GM21381 (cell line): ENCODE measurements at regions not wholly inside any gene's neighbourhood (a gene's known extent, or its start where the extent isn't known, plus 50 kb on each side); places are given as distances from the start of the nearest gene placed in this dataset.

Experiments
- ATAC-seq: cut with Tn5 transposase; IDR thresholded peaks from one replicate; pipeline ENCODE4 v1.9.1; 2021; ENCODE audit warnings: mild to moderate bottlenecking, moderate library complexity; ENCODE audit not compliant: unreplicated experiment

GRCh38 chr11:92885600-92885999 is 83.9 kb upstream of the MTNR1B start:
- no peak for ATAC-seq

- ATAC-seq: peak; percentile 69
Measured at GRCh38 chr11:92886243-92886905, 83.1 kb upstream of the MTNR1B start.

- ATAC-seq: no peak
Measured at GRCh38 chr11:92888696-92889095, 80.8 kb upstream of the MTNR1B start.

GRCh38 chr11:92890846-92891245 is 78.6 kb upstream of the MTNR1B start:
- no peak for ATAC-seq

- ATAC-seq: no peak
Measured at GRCh38 chr11:92892802-92893684, 76.4 kb upstream of the MTNR1B start.

- ATAC-seq: no peak
Measured at GRCh38 chr11:92894197-92894596, 75.3 kb upstream of the MTNR1B start.

- ATAC-seq: no peak
Measured at GRCh38 chr11:92897487-92897886, 72.0 kb upstream of the MTNR1B start.

DNA sequence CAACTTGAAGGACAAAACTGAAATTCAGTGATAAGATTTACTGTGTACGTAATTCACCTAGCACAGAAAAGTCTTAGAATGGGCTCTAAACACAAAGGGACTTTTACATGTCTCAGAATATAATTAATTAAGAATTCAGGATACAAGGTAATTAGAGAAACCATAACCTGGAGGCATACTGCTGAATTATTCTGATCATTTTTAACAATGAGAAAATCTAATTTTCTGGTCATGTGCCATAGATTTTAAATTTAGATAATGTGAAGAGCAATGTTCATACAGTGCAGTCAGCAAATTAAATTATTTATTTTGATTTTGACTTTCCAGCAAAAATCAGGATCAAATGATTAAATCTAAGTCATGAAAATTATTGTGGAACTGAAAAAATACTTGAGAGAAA is 67.0 kb upstream of the MTNR1B start:
- no peak for ATAC-seq

DNA sequence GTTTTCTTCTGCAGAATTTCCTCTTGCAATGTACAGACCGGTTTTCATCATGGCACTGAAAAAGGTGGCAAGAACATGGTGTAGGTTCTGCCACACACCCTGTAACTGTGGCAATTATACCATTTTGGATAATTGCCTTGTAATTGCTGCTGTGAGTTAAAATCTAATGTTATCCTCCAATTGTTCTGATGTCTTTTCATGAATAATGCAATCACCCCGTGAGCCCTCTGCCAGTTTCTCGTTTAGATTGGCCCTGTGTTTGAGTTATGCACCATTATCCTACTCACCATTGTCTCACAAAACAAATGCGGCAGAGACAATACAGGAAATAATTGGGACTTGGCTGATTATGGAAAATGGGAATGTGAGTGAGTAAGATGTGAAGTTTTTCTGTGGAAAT is 61.8 kb upstream of the MTNR1B start:
- no peak for ATAC-seq

DNA sequence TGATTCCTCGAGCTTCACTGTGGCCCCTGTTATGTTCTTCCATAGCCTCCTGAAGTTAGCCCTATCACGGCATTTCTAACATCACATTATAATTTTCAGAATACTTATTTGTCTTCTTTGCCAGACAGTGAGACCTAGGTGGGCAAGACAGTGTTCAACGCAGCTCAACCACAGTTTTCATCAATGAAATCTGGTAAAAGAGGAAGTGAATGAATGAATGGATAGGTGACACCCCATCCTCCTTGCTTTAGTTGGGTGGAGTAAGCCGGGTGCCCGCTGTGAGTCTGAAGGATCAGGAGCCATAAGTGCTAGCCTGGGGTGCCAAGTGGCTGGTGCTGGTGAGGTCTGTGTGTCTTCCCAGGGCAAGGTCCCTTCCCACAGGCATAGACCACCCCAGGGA is 60.2 kb upstream of the MTNR1B start:
- no peak for ATAC-seq

DNA sequence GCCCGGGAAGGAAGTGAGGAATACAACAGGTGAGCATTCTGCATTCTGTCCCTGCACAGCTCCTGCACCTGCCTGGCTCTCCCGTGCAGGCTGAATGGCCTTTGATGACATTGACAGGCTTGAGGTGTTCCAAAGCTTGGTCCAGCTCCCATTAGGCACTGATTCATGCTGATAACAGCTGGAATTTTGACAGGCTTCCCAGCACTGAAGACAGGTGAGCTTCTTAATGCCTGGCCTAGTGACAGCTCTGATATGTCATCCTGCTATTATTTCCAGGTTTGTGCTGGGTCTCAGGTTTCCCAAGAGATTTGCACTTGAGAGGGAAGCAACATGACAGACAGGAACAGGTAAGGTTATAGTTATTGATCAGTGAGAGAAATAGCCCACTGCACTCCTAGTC is 58.0 kb upstream of the MTNR1B start:
- ATAC-seq: no peak

DNA sequence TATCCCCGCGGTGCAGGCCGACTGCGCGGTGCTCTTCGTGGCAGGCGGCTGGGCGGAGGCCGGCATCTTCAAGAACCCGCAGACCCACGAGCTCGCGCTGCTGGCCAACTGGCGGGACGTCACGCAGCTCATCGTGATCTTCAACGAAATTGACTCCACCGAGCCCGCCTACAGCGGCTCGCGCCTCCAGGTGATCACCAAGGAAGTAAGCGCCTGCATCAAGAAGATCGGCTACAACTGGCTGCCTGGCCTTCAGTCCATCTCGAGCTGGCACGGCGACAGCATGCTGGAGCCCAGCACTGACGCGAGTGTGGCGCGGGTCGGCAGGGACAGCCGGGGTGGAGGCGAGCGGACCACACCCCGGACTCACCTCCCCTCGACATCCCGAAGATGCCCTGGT is 53.9 kb upstream of the MTNR1B start:
- ATAC-seq: no peak

DNA sequence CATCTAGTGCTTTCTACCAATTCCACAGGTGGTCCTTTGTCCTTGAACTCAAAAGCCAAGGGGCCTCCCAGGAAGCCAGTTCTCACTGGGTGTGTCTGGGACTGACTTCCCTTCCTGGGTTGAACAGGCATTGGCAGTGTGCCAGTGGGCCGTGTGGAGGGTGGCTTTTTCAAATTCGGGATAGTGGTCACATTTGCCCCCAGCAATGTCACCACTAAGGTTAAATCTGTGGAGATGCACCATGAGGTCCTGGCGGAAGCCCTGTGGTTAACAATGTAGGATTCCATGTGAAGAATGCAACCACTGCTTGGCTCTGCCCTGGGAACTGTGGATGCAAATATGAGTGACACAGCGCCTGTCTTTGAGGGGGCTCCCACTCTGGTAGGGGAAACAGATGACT is 53.2 kb upstream of the MTNR1B start:
- ATAC-seq: no peak

- peak; percentile 53 for ATAC-seq
Measured at GRCh38 chr11:92917927-92918326, 51.5 kb upstream of the MTNR1B start.

DNA sequence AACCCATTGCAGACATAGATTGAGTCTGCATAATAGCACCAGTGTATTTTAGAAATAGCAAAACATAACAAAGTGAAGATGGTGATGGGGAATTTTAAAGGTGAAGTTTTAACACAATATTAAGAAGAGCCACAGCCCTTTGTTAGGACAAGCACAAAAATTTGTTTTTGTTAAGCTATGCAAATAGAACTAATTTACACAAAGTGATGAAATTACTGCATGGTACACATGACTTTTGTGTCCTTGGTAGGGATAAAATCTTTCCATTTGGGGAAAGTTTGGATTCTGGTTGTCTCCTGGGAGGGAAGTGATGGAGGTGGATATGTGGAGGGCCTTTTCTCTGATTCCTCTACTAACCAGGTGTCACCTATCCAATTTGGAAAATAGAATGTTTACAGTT is 50.4 kb upstream of the MTNR1B start:
- ATAC-seq: no peak
